HPDE6-E6E7 (cell line): ENCODE measurements at regions not wholly inside any gene's neighbourhood (a gene's known extent, or its start where the extent isn't known, plus 50 kb on each side); places are given as distances from the start of the nearest gene placed in this dataset.
"Not testable (repeated sequence)": the region's sequence is repeated elsewhere in the genome, so short reads cannot be mapped to it uniquely, and the experiment has no call there.

Experiments
- DNase-seq: peaks from one replicate; pipeline ENCODE4 v3.0.0; 2011; ENCODE audit warnings: missing footprints; ENCODE audit errors: extremely low spot score

- peak; percentile 11 for DNase-seq
Observed at GRCh38 chr5:121350181-121350930, 501.3 kb upstream of the FTMT start.

- peak; percentile 54 for DNase-seq
Observed at GRCh38 chr5:121366515-121366914, 485.2 kb upstream of the FTMT start.

- no peak for DNase-seq
Observed at GRCh38 chr5:121373371-121373770, 478.3 kb upstream of the FTMT start.

GRCh38 chr5:121377461-121377860, 474.2 kb upstream of the FTMT start:
- no peak for DNase-seq

GRCh38 chr5:121378046-121378445, 473.6 kb upstream of the FTMT start:
- DNase-seq, result no peak

- DNase-seq, result no peak
Observed at GRCh38 chr5:121378559-121379359, 472.9 kb upstream of the FTMT start.

- no peak for DNase-seq
Observed at GRCh38 chr5:121380066-121380465, 471.6 kb upstream of the FTMT start.

GRCh38 chr5:121384359-121384758, 467.3 kb upstream of the FTMT start:
- DNase-seq, result no peak

GRCh38 chr5:121386334-121386733, 465.3 kb upstream of the FTMT start:
- no peak for DNase-seq

- no peak for DNase-seq
Observed at GRCh38 chr5:121396716-121397115, 455.0 kb upstream of the FTMT start.

GRCh38 chr5:121399879-121400278, 451.8 kb upstream of the FTMT start:
- no peak for DNase-seq

- DNase-seq, result no peak
Observed at GRCh38 chr5:121408778-121409177, 442.9 kb upstream of the FTMT start.

- DNase-seq, result no peak
Observed at GRCh38 chr5:121415270-121415669, 436.4 kb upstream of the FTMT start.

- DNase-seq, result no peak
Observed at GRCh38 chr5:121421646-121422045, 430.0 kb upstream of the FTMT start.

- no peak for DNase-seq
Observed at GRCh38 chr5:121424976-121425375, 426.7 kb upstream of the FTMT start.

GRCh38 chr5:121426153-121426552, 425.5 kb upstream of the FTMT start:
- DNase-seq, result no peak

- no peak for DNase-seq
Observed at GRCh38 chr5:121429761-121430160, 421.9 kb upstream of the FTMT start.

- DNase-seq, result no peak
Observed at GRCh38 chr5:121430538-121430937, 421.1 kb upstream of the FTMT start.

- no peak for DNase-seq
Observed at GRCh38 chr5:121445511-121445910, 406.2 kb upstream of the FTMT start.

GRCh38 chr5:121462441-121462840, 389.2 kb upstream of the FTMT start:
- no peak for DNase-seq

- not testable (repeated sequence) for DNase-seq
Observed at GRCh38 chr5:121471222-121471621, 380.5 kb upstream of the FTMT start.

GRCh38 chr5:121478636-121479035, 373.0 kb upstream of the FTMT start:
- DNase-seq, result no peak

- DNase-seq, result no peak
Observed at GRCh38 chr5:121479337-121479736, 372.3 kb upstream of the FTMT start.
